Fibroblast of skin of left quadriceps (primary cell): ENCODE measurements at regions not wholly inside any gene's neighbourhood (a gene's known extent, or its start where the extent isn't known, plus 50 kb on each side); places are given as distances from the start of the nearest gene placed in this dataset.

ENCODE experiments used
- DNase-seq, 2 experiments: peaks; one replicate each; pipeline ENCODE4 v3.0.0-alpha.2; 2013; ENCODE audit warnings: low read depth in 2 of 2

- DNase-seq = no peak
These were observed 428.0 kb downstream of the PLPP3 start for GRCh38 chr1:56151402-56151801.

- DNase-seq = no peak
These were observed 428.7 kb downstream of the PLPP3 start for GRCh38 chr1:56150441-56151215.

GRCh38 chr1:56149761-56150160 lies 429.6 kb downstream of the PLPP3 start:
- DNase-seq = no peak

GRCh38 chr1:56148326-56149193 lies 430.8 kb downstream of the PLPP3 start:
- no peak for DNase-seq

- no peak for DNase-seq
These were observed 431.9 kb downstream of the PLPP3 start for GRCh38 chr1:56147459-56147858.

GRCh38 chr1:56147034-56147433 lies 432.3 kb downstream of the PLPP3 start:
- no peak for DNase-seq

GRCh38 chr1:56146449-56146848 lies 432.9 kb downstream of the PLPP3 start:
- DNase-seq = no peak

- no peak for DNase-seq
These were observed 433.8 kb downstream of the PLPP3 start for GRCh38 chr1:56145581-56145980.

- no peak for DNase-seq
These were observed 437.1 kb downstream of the PLPP3 start for GRCh38 chr1:56142301-56142700.

GRCh38 chr1:56139836-56140235 lies 439.5 kb downstream of the PLPP3 start:
- no peak for DNase-seq

- no peak for DNase-seq
These were observed 441.6 kb downstream of the PLPP3 start for GRCh38 chr1:56137521-56138505.

GRCh38 chr1:56137090-56137489 lies 442.3 kb downstream of the PLPP3 start:
- no peak for DNase-seq

GRCh38 chr1:56135864-56136147 lies 443.6 kb downstream of the PLPP3 start:
- DNase-seq = no peak

GRCh38 chr1:56135069-56135863 lies 444.1 kb downstream of the PLPP3 start:
- DNase-seq = no peak

- DNase-seq = no peak
These were observed 445.6 kb downstream of the PLPP3 start for GRCh38 chr1:56133522-56134472.

GRCh38 chr1:56132520-56132919 lies 446.8 kb downstream of the PLPP3 start:
- no peak for DNase-seq

- no peak for DNase-seq
These were observed 449.5 kb downstream of the PLPP3 start for GRCh38 chr1:56129837-56130236.

- DNase-seq = no peak
These were observed 454.0 kb downstream of the PLPP3 start for GRCh38 chr1:56125316-56125715.

GRCh38 chr1:56123826-56124225 lies 455.5 kb downstream of the PLPP3 start:
- DNase-seq = no peak

- peak; percentile 50 to 51 for DNase-seq
These were observed 455.9 kb downstream of the PLPP3 start for GRCh38 chr1:56123421-56123820.
